Activated T-cell treated with anti-CD3 and anti-CD28 coated beads for 24 hours (primary cell): ENCODE measurements at regions not wholly inside any gene's neighbourhood (a gene's known extent, or its start where the extent isn't known, plus 50 kb on each side); places are given as distances from the start of the nearest gene placed in this dataset.

ENCODE experiments used
- DNase-seq: peaks from one replicate; pipeline ENCODE4 v3.0.0-alpha.2; 2020; ENCODE audit warnings: low read depth

- no peak for DNase-seq
Measured at GRCh38 chr12:107282628-107283027, 189.3 kb upstream of the CRY1 start.

GRCh38 chr12:107283652-107284051, 190.3 kb upstream of the CRY1 start:
- no peak for DNase-seq

GRCh38 chr12:107284692-107285091, 191.3 kb upstream of the CRY1 start:
- no peak for DNase-seq

GRCh38 chr12:107287436-107288413, 194.4 kb upstream of the CRY1 start:
- no peak for DNase-seq

GRCh38 chr12:107288414-107289127, 195.2 kb upstream of the CRY1 start:
- DNase-seq = no peak

GRCh38 chr12:107291018-107291417, 197.7 kb upstream of the CRY1 start:
- no peak for DNase-seq

- DNase-seq = no peak
Measured at GRCh38 chr12:107296681-107297089, 203.3 kb upstream of the CRY1 start.

GRCh38 chr12:107302649-107303341, 209.4 kb upstream of the CRY1 start:
- DNase-seq = no peak

GRCh38 chr12:107304588-107305532, 211.5 kb upstream of the CRY1 start:
- DNase-seq = no peak

- no peak for DNase-seq
Measured at GRCh38 chr12:107306141-107306659, 212.9 kb upstream of the CRY1 start.

GRCh38 chr12:107308310-107308709, 215.0 kb upstream of the CRY1 start:
- DNase-seq = no peak

GRCh38 chr12:107309020-107309419, 215.7 kb upstream of the CRY1 start:
- DNase-seq = no peak

GRCh38 chr12:107310621-107311020, 217.3 kb upstream of the CRY1 start:
- DNase-seq = no peak

GRCh38 chr12:107311682-107312081, 218.3 kb upstream of the CRY1 start:
- DNase-seq = no peak

- peak; percentile 71 for DNase-seq
Measured at GRCh38 chr12:107317751-107318555, 224.6 kb upstream of the CRY1 start.

- no peak for DNase-seq
Measured at GRCh38 chr12:107318556-107318805, 225.1 kb upstream of the CRY1 start.

- DNase-seq = no peak
Measured at GRCh38 chr12:107318806-107319532, 225.6 kb upstream of the CRY1 start.

GRCh38 chr12:107319533-107320032, 226.2 kb upstream of the CRY1 start:
- no peak for DNase-seq

GRCh38 chr12:107320033-107320928, 226.9 kb upstream of the CRY1 start:
- DNase-seq = peak; percentile 71
